ENCODE measurements at regions not wholly inside any gene's neighbourhood (a gene's known extent, or its start where the extent isn't known, plus 50 kb on each side); places are given as distances from the start of the nearest gene placed in this dataset.

DNA sequence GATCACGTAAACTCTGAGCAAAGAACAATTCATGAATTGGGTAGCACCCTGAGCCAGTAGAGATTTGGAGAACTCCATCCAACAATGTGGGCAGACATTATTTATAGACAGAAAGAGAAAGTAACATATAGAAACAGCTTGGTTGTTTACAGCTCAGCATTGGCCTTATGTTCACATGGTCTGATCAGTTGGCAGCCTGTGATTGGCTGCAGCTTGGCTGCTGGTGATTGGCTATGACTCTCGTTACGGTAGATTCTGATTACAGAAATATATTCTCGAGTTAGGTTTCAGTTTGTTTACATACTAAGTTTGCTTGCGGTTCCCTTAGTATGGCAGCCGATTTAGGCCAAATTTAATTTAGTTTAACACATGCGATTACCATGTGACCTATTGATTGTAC, 663.4 kb downstream of the RAPGEF2 start (continued):
- TF ChIP-seq, protein P1, sequence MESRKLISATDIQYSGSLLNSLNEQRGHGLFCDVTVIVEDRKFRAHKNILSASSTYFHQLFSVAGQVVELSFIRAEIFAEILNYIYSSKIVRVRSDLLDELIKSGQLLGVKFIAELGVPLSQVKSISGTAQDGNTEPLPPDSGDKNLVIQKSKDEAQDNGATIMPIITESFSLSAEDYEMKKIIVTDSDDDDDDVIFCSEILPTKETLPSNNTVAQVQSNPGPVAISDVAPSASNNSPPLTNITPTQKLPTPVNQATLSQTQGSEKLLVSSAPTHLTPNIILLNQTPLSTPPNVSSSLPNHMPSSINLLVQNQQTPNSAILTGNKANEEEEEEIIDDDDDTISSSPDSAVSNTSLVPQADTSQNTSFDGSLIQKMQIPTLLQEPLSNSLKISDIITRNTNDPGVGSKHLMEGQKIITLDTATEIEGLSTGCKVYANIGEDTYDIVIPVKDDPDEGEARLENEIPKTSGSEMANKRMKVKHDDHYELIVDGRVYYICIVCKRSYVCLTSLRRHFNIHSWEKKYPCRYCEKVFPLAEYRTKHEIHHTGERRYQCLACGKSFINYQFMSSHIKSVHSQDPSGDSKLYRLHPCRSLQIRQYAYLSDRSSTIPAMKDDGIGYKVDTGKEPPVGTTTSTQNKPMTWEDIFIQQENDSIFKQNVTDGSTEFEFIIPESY (IDR thresholded peaks at IDR 0.05; ENCODE audit: extremely low read depth, insufficient replicate concordance, low read length), result no peak
- TF ChIP-seq CEBPB (IDR thresholded peaks at IDR 0.05; ENCODE audit: low read depth), result no peak
- TF ChIP-seq EZH2phosphoT487 (IDR thresholded peaks at IDR 0.05; ENCODE audit: borderline replicate concordance), result no peak
- no peak for TF ChIP-seq MAX (IDR thresholded peaks at IDR 0.05)
- TF ChIP-seq SRF (IDR thresholded peaks at IDR 0.05; ENCODE audit: low read depth), result no peak
- no peak for TF ChIP-seq TCF7L2 (IDR thresholded peaks at IDR 0.05; ENCODE audit: borderline replicate concordance, extremely low read depth, insufficient read depth, insufficient read length)
- TF ChIP-seq, protein P2, sequence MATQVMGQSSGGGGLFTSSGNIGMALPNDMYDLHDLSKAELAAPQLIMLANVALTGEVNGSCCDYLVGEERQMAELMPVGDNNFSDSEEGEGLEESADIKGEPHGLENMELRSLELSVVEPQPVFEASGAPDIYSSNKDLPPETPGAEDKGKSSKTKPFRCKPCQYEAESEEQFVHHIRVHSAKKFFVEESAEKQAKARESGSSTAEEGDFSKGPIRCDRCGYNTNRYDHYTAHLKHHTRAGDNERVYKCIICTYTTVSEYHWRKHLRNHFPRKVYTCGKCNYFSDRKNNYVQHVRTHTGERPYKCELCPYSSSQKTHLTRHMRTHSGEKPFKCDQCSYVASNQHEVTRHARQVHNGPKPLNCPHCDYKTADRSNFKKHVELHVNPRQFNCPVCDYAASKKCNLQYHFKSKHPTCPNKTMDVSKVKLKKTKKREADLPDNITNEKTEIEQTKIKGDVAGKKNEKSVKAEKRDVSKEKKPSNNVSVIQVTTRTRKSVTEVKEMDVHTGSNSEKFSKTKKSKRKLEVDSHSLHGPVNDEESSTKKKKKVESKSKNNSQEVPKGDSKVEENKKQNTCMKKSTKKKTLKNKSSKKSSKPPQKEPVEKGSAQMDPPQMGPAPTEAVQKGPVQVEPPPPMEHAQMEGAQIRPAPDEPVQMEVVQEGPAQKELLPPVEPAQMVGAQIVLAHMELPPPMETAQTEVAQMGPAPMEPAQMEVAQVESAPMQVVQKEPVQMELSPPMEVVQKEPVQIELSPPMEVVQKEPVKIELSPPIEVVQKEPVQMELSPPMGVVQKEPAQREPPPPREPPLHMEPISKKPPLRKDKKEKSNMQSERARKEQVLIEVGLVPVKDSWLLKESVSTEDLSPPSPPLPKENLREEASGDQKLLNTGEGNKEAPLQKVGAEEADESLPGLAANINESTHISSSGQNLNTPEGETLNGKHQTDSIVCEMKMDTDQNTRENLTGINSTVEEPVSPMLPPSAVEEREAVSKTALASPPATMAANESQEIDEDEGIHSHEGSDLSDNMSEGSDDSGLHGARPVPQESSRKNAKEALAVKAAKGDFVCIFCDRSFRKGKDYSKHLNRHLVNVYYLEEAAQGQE (IDR thresholded peaks at IDR 0.05; ENCODE audit: low read depth), result no peak

DNA sequence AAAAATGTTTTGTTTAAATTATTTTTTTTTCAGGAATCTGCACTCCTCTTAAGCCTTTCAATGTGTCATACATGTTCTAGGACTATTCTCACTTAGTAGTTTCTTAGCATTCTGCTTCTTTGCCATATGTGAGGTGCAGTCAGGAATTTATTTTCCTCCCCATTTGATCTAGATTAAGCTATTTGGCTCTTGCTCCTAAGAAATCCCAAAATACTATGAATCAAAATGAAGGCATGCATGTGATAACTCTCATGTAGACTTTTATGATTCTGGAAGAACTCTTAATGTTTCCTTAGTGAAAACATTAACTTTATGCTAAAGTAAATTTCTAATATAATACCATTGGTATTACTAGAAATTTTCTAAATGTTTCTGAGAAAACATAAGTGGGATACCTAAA, 664.5 kb downstream of the RAPGEF2 start:
- ChIA-PET RAD21 (ENCODE audit: low non-redundant PET in 1 of 2, low total read pairs in 2 of 2, uncharacterized antibody in 2 of 2, unreplicated experiment in 2 of 2) (no interaction called here), CTCF (no interaction called here), POLR2A (no interaction called here)
- no peaks in the 10 kb centered on the region for H3K27me3 ChIP-seq (ENCODE audit: insufficient read depth, low read length)
- H3K9me3 ChIP-seq (ENCODE audit: control insufficient read depth in 1 of 2, insufficient read depth in 1 of 2, low read depth in 1 of 2, low read length in 2 of 2), result no peaks in the 10 kb centered on the region
- intact Hi-C loops (cut with micrococcal nuclease), result no loop called here
- H3K4me1 ChIP-seq (ENCODE audit: control insufficient read depth in 1 of 2, insufficient read depth in 2 of 2, low read length in 2 of 2), result no peaks in the 10 kb centered on the region
- no peak overlapping the region for H3K9ac ChIP-seq (ENCODE audit: low read length)
- H3K27ac ChIP-seq (ENCODE audit: low read depth, low read length), result no peak overlapping the region
- DNase-seq (ENCODE audit: low read depth, low spot score) (no peak), ATAC-seq (no peak)
- BruUV-seq (replicated peaks), result no TSS peak
- H3K9me2 ChIP-seq (ENCODE audit: insufficient read depth), result no peaks in the 10 kb centered on the region
- H3K4me3 ChIP-seq (replicated peaks in 1 of 2; ENCODE audit: low read depth in 1 of 2, low read length in 2 of 2), result no peak overlapping the region
- H4K20me1 ChIP-seq (ENCODE audit: insufficient read depth), result no peaks in the 10 kb centered on the region
- H3K4me2 ChIP-seq (ENCODE audit: low read length), result no peak overlapping the region
- H3K79me2 ChIP-seq (ENCODE audit: insufficient read depth, low read length), result no peaks in the 10 kb centered on the region
- H2AFZ ChIP-seq (ENCODE audit: low read depth, low read length, poor library complexity, severe bottlenecking), result no peak overlapping the region
- H3K36me3 ChIP-seq (ENCODE audit: control insufficient read depth in 1 of 2, insufficient read depth in 2 of 2, low read length in 2 of 2), result no peaks in the 10 kb centered on the region
- TF ChIP-seq SP1 (IDR thresholded peaks at IDR 0.05; ENCODE audit: low read depth), result no peak
- no peak for TF ChIP-seq POLR2AphosphoS5 (IDR thresholded peaks at IDR 0.05; ENCODE audit: low read depth, low read length)
- TF ChIP-seq CEBPB (IDR thresholded peaks at IDR 0.05; ENCODE audit: low read depth), result no peak
- TF ChIP-seq JUND (IDR thresholded peaks at IDR 0.05), result no peak
- no peak for TF ChIP-seq TCF7L2 (IDR thresholded peaks at IDR 0.05; ENCODE audit: borderline replicate concordance, extremely low read depth, insufficient read depth, insufficient read length)
- TF ChIP-seq ELF1 (IDR thresholded peaks at IDR 0.05; ENCODE audit: borderline replicate concordance, low read depth), result no peak
- TF ChIP-seq, protein P3, sequence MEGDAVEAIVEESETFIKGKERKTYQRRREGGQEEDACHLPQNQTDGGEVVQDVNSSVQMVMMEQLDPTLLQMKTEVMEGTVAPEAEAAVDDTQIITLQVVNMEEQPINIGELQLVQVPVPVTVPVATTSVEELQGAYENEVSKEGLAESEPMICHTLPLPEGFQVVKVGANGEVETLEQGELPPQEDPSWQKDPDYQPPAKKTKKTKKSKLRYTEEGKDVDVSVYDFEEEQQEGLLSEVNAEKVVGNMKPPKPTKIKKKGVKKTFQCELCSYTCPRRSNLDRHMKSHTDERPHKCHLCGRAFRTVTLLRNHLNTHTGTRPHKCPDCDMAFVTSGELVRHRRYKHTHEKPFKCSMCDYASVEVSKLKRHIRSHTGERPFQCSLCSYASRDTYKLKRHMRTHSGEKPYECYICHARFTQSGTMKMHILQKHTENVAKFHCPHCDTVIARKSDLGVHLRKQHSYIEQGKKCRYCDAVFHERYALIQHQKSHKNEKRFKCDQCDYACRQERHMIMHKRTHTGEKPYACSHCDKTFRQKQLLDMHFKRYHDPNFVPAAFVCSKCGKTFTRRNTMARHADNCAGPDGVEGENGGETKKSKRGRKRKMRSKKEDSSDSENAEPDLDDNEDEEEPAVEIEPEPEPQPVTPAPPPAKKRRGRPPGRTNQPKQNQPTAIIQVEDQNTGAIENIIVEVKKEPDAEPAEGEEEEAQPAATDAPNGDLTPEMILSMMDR (IDR thresholded peaks at IDR 0.05 in 2 of 3, conservative IDR thresholded peaks at IDR 0.05 in 1 of 3; ENCODE audit: borderline replicate concordance in 1 of 3, insufficient read depth in 1 of 3, low read depth in 2 of 3, low read length in 2 of 3), result no peak
- no peak for TF ChIP-seq EGR1 (IDR thresholded peaks at IDR 0.05; ENCODE audit: low read depth)
- TF ChIP-seq, protein P4, sequence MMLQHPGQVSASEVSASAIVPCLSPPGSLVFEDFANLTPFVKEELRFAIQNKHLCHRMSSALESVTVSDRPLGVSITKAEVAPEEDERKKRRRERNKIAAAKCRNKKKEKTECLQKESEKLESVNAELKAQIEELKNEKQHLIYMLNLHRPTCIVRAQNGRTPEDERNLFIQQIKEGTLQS (IDR thresholded peaks at IDR 0.05), result no peak
- no peak for TF ChIP-seq EZH2 (IDR thresholded peaks at IDR 0.05)
- no peak for TF ChIP-seq ZFX (IDR thresholded peaks at IDR 0.05)
- TF ChIP-seq SIN3A (IDR thresholded peaks at IDR 0.05; ENCODE audit: low read depth), result no peak
- no peak for TF ChIP-seq MAX (IDR thresholded peaks at IDR 0.05)

Data from HCT116 (cell line).